ENCODE measurements at regions not wholly inside any gene's neighbourhood (a gene's known extent, or its start where the extent isn't known, plus 50 kb on each side); places are given as distances from the start of the nearest gene placed in this dataset.

- H3K27me3 ChIP-seq (ENCODE audit: control insufficient read depth, insufficient read depth, low read length), result no peaks in the 10 kb centered on the region
- no peaks in the 10 kb centered on the region for H3K79me2 ChIP-seq (ENCODE audit: control insufficient read depth, insufficient read depth, low read length)
- H3K27ac ChIP-seq (ENCODE audit: insufficient read depth, low read length), result no peak overlapping the region
- H3K4me3 ChIP-seq (replicated peaks in 1 of 4; ENCODE audit: control extremely low read depth in 1 of 4, insufficient read depth in 1 of 4, low read depth in 3 of 4, low read length in 4 of 4), result no peak overlapping the region
- no peaks in the 10 kb centered on the region for H3K9me3 ChIP-seq (ENCODE audit: control insufficient read depth, insufficient read depth, low read depth, low read length)
- H3K9ac ChIP-seq (ENCODE audit: insufficient read depth, low read length), result no peak overlapping the region
- no peak for TF ChIP-seq CTCF (conservative IDR thresholded peaks at IDR 0.05 in 1 of 2, IDR thresholded peaks at IDR 0.05 in 1 of 2; ENCODE audit: low read depth in 1 of 2, low read length in 2 of 2)
- no peak for TF ChIP-seq EZH2 (IDR thresholded peaks at IDR 0.05; ENCODE audit: low read length, missing control alignments)
- no peak overlapping the region for H2AFZ ChIP-seq (ENCODE audit: low read length)
- DNase-seq (ENCODE audit: low read depth in 2 of 2), result no peak
- H3K36me3 ChIP-seq (ENCODE audit: control insufficient read depth, insufficient read depth, low read length), result no peaks in the 10 kb centered on the region
- no peaks in the 10 kb centered on the region for H3K4me1 ChIP-seq (ENCODE audit: control insufficient read depth, extremely low read depth, insufficient read depth, low read length)
- no peaks in the 10 kb centered on the region for H4K20me1 ChIP-seq (ENCODE audit: control insufficient read depth, extremely low read depth, insufficient read depth, low read length)
- no peak overlapping the region for H3K4me2 ChIP-seq (ENCODE audit: extremely low read depth, insufficient read depth, low read length)
These were observed 459.8 kb upstream of the FGF16 start for GRCh38 chrX:76987381-76987780.

GRCh38 chrX:76996641-76997040 is 450.5 kb upstream of the FGF16 start:
- no peak for DNase-seq (ENCODE audit: low read depth in 2 of 2)
- H3K9ac ChIP-seq (ENCODE audit: insufficient read depth, low read length), result no peak overlapping the region
- TF ChIP-seq EZH2 (IDR thresholded peaks at IDR 0.05; ENCODE audit: low read length, missing control alignments) (no peak), CTCF (conservative IDR thresholded peaks at IDR 0.05 in 1 of 2, IDR thresholded peaks at IDR 0.05 in 1 of 2; ENCODE audit: low read depth in 1 of 2, low read length in 2 of 2) (no peak)

GRCh38 chrX:77003530-77003929 is 443.7 kb upstream of the FGF16 start:
- no peaks in the 10 kb centered on the region for H3K27me3 ChIP-seq (ENCODE audit: control insufficient read depth, insufficient read depth, low read length)
- TF ChIP-seq EZH2 (IDR thresholded peaks at IDR 0.05; ENCODE audit: low read length, missing control alignments) (no peak), CTCF (conservative IDR thresholded peaks at IDR 0.05 in 1 of 2, IDR thresholded peaks at IDR 0.05 in 1 of 2; ENCODE audit: low read depth in 1 of 2, low read length in 2 of 2) (no peak)
- no peak overlapping the region for H3K27ac ChIP-seq (ENCODE audit: insufficient read depth, low read length)
- H3K36me3 ChIP-seq (ENCODE audit: control insufficient read depth, insufficient read depth, low read length), result no peaks in the 10 kb centered on the region
- no peaks in the 10 kb centered on the region for H4K20me1 ChIP-seq (ENCODE audit: control insufficient read depth, extremely low read depth, insufficient read depth, low read length)
- no peak overlapping the region for H3K4me2 ChIP-seq (ENCODE audit: extremely low read depth, insufficient read depth, low read length)
- DNase-seq (ENCODE audit: low read depth in 2 of 2), result no peak
- H2AFZ ChIP-seq (ENCODE audit: low read length), result no peak overlapping the region
- H3K79me2 ChIP-seq (ENCODE audit: control insufficient read depth, insufficient read depth, low read length), result no peaks in the 10 kb centered on the region
- H3K4me3 ChIP-seq (replicated peaks in 1 of 4; ENCODE audit: control extremely low read depth in 1 of 4, insufficient read depth in 1 of 4, low read depth in 3 of 4, low read length in 4 of 4), result no peak overlapping the region
- no peaks in the 10 kb centered on the region for H3K4me1 ChIP-seq (ENCODE audit: control insufficient read depth, extremely low read depth, insufficient read depth, low read length)
- H3K9ac ChIP-seq (ENCODE audit: insufficient read depth, low read length), result no peak overlapping the region
- H3K9me3 ChIP-seq (ENCODE audit: control insufficient read depth, insufficient read depth, low read depth, low read length), result no peaks in the 10 kb centered on the region

More at GRCh38 chrX:76996641-76997040, 450.5 kb upstream of the FGF16 start:
- no peaks in the 10 kb centered on the region for H3K4me1 ChIP-seq (ENCODE audit: control insufficient read depth, extremely low read depth, insufficient read depth, low read length)
- no peak overlapping the region for H3K4me3 ChIP-seq (replicated peaks in 1 of 4; ENCODE audit: control extremely low read depth in 1 of 4, insufficient read depth in 1 of 4, low read depth in 3 of 4, low read length in 4 of 4)
- no peaks in the 10 kb centered on the region for H3K27me3 ChIP-seq (ENCODE audit: control insufficient read depth, insufficient read depth, low read length)
- no peaks in the 10 kb centered on the region for H3K36me3 ChIP-seq (ENCODE audit: control insufficient read depth, insufficient read depth, low read length)
- no peak overlapping the region for H3K4me2 ChIP-seq (ENCODE audit: extremely low read depth, insufficient read depth, low read length)
- H4K20me1 ChIP-seq (ENCODE audit: control insufficient read depth, extremely low read depth, insufficient read depth, low read length), result no peaks in the 10 kb centered on the region
- H3K27ac ChIP-seq (ENCODE audit: insufficient read depth, low read length), result no peak overlapping the region
- H3K9me3 ChIP-seq (ENCODE audit: control insufficient read depth, insufficient read depth, low read depth, low read length), result no peaks in the 10 kb centered on the region
- no peak overlapping the region for H2AFZ ChIP-seq (ENCODE audit: low read length)
- no peaks in the 10 kb centered on the region for H3K79me2 ChIP-seq (ENCODE audit: control insufficient read depth, insufficient read depth, low read length)

Measured in fibroblast of lung (primary cell).